ENCODE measurements at regions not wholly inside any gene's neighbourhood (a gene's known extent, or its start where the extent isn't known, plus 50 kb on each side); places are given as distances from the start of the nearest gene placed in this dataset.
"Not testable (repeated sequence)": the region's sequence is repeated elsewhere in the genome, so short reads cannot be mapped to it uniquely, and the experiment has no call there.

DNA sequence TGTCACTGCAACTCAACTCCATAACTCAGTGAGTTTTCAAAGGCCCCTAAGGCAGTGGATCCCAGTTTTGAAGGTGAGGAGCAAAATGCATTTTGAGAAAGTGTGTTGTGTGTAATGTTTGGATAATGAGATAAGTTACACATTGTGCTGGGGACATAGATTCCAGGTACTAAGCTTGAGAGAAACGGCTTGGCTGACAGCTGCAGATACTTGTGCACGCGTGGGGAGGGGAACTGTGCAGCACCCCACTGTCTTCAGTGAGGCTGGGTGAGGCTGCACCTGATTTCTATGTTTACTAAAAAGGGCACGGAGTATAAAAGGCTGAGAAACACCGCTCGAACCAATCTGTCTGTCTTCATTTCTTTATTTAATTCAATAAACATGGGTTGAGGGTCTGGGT lies 254.0 kb upstream of the COPS8 start:
- no peak for DNase-seq

DNA sequence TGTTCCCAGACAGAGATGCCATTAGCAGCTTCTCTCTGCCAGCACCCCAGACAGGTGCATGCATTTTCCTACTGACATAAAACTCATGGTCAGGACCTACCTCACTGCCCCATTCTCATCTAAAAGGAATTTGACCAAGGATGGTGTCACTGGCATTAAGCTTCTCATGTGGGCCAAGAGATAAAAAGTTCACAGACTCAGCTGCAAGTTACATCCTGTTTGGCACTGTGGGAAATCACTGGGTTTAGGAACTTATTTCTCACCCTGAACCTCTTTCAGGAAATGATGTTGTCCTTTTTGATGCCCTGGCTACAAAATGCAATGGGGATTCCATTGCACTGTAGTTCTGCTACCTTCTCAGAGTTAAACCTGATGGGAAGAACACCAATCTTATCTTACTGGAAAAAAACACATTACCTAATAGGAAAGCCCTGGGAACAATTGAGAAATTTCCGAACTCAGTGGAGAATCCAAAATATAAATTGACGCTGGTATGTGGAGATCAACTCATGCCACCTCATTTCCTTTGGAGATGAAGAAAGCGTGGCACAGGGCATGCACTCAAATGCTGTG lies 252.1 kb upstream of the COPS8 start:
- peak; percentile 50 for DNase-seq

DNA sequence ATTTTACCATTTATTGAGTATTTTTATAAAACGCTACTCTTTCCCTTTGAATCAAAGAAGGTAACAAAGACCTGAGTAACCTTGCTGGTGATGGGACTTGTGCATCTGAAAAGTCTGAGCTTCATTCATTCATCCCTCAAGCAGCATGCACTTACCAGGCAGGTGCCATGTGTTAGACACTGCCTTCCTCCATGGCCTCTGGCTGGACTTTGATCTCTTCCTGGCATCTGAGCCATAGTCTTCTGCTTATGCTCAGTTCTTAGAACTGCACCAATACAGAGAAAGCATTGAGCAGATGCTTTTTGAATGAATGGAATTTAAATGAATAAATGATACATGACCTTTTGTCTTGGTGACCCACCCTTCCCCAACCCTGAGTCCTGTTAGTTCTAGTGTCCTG lies 251.4 kb upstream of the COPS8 start:
- DNase-seq: no peak

DNA sequence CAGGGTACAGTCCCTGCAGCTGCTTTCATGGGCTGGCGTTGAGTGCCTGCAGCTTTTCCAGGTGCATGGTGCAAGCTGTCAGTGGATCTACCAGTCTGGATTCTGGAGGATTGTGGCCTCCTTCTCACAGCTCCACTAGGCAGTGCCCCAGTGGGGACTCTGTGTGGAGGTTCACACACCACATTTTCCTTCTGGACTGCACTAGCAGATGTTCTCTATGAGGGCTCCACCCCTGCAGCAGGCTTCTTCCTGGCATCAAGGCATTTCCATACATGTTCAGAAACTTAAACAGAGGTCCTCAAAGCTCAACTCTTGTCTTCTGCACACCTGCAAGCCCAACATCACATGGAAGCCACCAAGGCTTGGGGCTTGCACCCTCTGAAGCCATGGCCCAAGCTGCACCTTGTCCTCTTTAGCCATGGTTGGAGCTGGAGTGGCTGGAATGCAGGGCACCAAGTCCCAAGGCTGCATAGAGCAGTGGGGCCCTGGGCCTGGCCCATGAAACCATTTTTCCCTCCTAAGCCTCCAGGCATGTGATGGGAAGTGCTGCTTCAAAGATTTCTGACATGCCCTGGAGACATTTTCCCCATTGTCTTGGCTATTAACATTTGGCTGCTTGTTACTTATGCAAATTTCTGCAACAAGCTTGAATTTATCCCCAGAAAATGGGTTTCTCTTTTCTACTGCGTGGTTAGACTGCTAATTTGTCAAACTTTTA lies 250.2 kb upstream of the COPS8 start:
- no peak for DNase-seq

DNA sequence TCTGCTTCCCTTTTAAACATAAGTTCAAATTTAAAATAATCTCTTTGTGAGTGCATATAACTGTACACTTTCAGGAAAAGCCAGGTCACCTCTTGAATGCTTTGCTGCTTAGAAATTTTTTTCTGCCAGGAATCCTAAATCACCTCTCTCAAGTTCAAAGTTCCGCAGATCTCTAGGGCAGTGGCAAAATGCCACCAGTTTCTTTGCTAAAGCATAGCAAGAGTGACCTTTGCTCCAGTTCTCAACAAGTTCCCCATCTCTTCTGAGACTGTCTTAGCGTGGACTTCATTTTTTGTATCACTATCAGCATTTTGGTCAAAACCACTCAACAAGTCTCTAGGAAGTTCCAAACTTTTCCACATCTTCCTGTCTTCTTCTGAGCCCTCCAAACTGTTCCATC lies 249.7 kb upstream of the COPS8 start:
- not testable (repeated sequence) for DNase-seq

DNA sequence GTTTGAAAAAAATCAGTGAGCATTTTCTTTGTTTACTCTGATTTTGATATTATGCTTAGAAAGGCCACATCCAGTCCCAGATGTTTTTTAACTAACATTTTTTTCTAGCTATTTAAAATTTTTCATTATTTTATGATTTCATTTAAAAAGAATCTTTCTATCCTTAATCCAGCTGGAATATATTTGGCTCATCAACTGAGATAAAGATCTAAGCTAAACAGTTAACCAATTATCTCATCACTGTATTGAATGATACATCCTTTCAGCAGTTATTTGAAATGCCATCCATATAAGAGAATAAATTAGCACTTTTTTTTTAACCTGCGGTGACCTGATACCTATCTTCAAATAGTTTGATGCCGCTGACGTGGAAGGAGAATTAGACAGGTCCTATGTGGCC lies 245.5 kb upstream of the COPS8 start:
- peak; percentile 48 for DNase-seq

DNA sequence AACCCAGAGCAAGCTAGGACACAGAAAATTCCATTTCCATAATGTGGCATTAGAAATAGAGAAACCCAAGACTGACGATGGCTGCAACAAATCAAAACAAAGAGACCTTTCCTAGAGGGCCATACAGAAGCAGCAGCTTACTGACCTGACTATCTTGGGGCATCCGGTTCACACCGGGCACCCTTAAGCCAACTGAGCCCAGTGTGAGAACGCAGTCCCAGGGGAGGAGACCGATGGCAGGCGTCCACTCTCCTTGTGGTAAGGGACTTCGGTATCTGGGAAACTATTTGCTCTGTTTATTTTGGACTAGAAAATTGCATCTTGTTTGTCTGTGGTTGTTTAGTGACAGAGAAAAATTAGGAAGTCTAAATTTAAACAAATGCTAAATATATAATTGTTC lies 244.8 kb upstream of the COPS8 start:
- no peak for DNase-seq

GRCh38 chr2:236841389-236841788 lies 244.3 kb upstream of the COPS8 start:
- no peak for DNase-seq

DNA sequence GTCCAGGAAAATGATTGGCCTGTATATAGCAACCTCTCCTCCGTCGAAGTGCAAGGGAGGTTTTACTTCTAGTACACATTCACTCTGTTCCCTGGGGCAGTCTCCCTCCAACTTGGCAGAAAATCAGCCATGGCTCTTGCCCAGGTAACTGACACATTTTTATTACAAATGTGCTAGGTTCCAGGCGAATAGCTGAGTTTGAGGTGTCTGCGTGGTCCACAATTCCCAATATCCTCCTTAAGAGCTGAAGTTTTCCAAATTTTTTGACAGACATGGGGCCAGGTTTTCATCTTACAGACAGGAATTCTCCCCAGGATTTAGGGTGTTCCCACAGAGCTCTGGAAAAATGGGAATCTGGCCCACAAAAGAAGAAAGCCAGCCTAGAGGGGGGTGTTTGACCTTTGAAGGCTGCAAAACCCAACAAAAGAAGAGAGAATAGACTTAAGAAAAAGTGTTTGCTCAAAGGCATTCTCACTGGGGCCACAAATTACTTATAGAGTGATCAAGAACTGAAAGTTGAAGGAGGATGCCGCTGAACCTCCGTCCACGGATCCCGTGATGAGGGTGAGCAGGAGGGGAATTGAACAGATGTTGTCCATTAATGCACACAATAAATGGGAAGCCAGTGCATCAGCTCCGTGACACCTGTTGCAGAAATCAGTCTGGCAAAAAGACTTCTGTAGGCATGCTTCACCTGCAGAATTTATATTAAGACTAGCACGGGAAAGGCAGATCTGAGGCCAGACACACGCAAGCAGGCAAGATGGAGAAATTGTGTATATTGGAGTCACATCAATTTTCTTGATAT lies 242.3 kb upstream of the COPS8 start:
- no peak for DNase-seq

GRCh38 chr2:236844711-236845110 lies 241.0 kb upstream of the COPS8 start:
- DNase-seq: no peak

- DNase-seq: no peak
Measured at GRCh38 chr2:236847023-236847422, 238.7 kb upstream of the COPS8 start.

DNA sequence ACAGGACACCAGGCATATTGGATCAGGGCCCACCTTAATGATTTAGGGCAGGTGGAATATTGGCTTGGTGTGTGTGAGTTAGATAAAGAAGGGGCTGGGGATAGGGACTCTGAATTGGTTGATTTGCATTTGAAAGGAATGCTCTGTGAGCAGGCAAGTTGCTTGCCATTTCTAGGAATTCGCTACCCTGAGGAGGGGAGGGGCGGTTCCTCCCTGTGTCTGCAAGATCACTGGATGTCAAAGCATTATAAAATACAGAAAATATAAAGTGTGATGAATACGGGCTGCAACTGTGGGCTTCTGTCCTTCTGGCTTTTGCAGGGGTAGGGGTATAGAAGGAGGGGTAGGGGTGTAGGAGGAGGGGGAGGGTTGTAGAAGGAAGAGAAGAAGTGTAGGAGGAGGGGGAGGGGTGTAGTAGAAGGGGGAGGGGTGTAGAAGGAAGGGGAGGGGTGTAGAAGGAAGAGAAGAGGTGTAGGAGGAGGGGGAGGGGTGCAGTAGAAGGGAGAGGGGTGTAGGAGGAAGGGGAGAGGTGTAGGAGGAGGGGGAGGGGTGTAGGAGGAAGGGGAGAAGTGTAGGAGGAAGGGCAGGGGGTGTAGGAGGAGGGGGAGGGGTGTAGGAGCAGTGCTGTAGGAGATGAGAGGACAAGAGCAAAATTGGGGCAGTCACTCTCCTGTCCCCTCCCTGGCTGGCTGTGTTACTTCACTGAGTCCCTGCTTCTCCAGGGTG lies 238.0 kb upstream of the COPS8 start:
- no peak for DNase-seq

GRCh38 chr2:236848501-236848900 lies 237.2 kb upstream of the COPS8 start:
- no peak for DNase-seq

- no peak for DNase-seq
Measured at GRCh38 chr2:236849508-236849907, 236.2 kb upstream of the COPS8 start.

- DNase-seq: no peak
Measured at GRCh38 chr2:236849940-236850339, 235.7 kb upstream of the COPS8 start.

DNA sequence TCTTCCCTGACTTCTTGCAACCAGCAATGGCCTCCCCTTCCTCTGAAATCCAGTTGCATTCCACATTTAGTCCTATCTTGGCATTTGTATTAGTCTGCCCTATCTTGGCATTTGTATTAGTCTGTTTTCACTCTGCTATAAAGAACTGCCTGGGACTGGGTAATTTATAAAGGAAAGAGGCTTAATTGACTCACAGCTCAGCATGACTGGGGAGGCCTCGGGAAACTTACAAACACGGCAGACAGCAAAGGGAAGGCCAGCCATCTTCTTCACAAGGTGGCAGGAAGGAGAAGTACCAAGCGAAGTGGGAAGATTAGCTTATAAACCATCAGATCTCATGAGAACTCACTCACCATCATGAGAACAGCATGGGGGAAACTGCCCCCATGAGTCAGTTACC lies 234.5 kb upstream of the COPS8 start:
- DNase-seq: no peak

GRCh38 chr2:236852100-236852976 lies 233.4 kb upstream of the COPS8 start:
- no peak for DNase-seq

GRCh38 chr2:236852977-236853374 lies 232.7 kb upstream of the COPS8 start:
- peak; percentile 23 for DNase-seq

DNA sequence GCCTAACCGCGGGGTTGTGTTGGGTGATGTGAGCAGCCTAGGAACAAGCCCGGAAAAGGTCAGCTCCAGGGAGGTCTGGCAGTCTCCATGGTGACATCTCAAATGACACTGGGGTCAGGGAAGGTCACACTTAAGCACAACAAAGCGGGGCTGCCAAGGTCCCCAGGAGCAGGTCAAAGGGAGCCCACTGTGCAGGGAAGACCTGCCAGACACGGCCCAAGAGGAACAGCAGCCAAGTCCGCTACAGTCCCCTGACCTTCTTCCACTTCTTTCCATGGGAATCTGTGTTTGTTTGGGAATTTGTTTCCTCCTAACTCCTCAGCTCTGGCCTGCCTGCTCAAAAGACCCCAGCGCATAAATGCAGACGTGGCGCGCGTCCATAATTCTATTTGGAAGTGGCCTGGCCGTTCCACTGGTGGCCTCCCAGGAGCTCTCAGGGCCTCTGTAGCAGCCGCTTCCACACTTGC lies 232.1 kb upstream of the COPS8 start:
- DNase-seq: no peak

DNA sequence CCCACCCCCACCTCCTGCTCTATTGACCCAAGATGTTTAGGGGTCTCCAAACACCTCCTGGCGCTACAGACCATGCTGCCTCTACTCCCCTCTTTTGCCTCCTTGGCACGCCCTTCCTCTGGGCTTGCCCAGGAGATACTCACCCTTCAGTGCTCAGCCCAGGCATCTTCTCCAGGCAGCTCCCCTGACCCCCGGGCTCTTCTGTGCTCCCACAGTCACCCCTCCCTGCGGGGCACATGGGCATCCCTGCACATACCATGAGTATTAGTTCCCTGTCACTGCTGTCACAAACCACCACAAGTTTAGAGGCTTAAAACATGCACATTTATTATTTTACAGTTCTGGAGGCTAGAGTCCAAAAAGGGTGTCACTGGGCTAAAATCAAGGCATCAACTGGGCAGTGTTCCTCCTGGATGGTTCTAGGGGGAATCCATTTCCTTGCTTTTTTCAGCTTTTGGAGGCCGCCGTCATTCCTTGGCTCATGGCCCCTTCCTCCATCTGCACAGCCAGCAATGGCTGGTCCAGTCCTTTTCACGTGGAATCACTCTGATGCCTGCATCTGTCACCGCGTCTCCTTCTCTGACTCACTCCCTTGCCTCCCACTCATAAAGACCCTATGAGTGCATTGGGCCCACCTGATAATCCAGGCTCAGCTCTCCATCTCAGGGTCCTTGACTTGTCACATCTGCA lies 230.4 kb upstream of the COPS8 start:
- no peak for DNase-seq

All from fibroblast of skin of back (primary cell).